GM21576 (cell line): ENCODE measurements at regions not wholly inside any gene's neighbourhood (a gene's known extent, or its start where the extent isn't known, plus 50 kb on each side); places are given as distances from the start of the nearest gene placed in this dataset.
"Not testable (repeated sequence)": the region's sequence is repeated elsewhere in the genome, so short reads cannot be mapped to it uniquely, and the experiment has no call there.

Experiments used
- ATAC-seq: cut with Tn5 transposase; IDR thresholded peaks from one replicate; pipeline ENCODE4 v1.9.1; 2021; ENCODE audit warnings: mild to moderate bottlenecking, moderate library complexity; ENCODE audit not compliant: unreplicated experiment

DNA sequence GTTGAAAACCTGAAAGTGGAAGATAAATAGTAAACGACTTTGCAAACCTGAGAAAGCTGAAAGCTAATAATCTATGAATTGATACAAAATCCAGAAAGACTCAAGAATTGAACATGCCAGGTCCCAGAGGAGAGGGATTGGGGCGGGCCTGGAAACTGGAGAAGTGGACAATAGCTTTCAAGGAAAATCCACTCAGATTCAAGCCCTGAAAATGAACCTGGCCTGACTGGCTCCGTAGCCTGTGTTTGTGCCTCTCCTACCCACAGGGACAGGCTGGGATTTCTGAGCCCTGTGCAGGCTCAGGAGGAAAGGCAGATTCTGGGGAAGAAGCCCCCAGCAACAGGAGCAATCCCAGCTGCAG is 274.8 kb upstream of the HS6ST1 start:
- no peak for ATAC-seq

GRCh38 chr2:128593879-128594650 is 275.4 kb upstream of the HS6ST1 start:
- no peak for ATAC-seq

GRCh38 chr2:128594651-128594910 is 275.9 kb upstream of the HS6ST1 start:
- ATAC-seq, result no peak

- no peak for ATAC-seq
Observed at GRCh38 chr2:128594953-128595677, 276.4 kb upstream of the HS6ST1 start.

- no peak for ATAC-seq
Observed at GRCh38 chr2:128595763-128596395, 277.2 kb upstream of the HS6ST1 start.

- no peak for ATAC-seq
Observed at GRCh38 chr2:128596396-128597120, 277.9 kb upstream of the HS6ST1 start.

DNA sequence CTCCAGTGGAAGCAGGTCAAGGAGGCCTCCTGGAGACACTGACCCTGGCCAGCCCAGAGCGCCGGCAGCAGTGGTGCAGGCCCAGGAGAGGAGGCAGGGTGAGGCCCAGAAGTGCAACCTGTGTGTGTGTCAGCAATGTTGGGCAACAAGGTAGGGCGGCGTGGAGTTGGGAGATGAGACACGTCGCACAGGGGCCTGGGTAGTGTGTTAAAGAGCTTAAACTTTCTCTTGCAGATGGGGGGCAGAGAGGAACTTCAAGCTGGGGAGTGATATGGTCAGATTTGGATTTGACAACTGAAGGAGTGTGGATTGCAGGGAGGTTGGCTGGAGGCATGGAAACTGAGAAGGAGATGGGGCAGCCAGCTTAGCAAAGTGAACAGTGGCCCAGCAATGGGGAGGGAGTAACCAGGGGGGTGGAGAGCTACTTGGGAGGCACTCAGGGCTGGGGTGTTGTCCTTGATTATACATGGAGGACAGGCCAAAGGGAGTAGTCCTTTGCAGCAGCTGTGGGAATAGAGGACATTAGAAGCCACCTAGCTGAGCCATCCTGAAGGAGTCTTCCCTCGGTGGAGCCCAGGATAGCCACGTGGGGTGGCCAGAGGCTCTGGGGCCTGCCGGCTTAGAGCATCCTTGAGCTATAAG is 278.6 kb upstream of the HS6ST1 start:
- ATAC-seq, result no peak

GRCh38 chr2:128598260-128598659 is 279.6 kb upstream of the HS6ST1 start:
- not testable (repeated sequence) for ATAC-seq

GRCh38 chr2:128598862-128599441 is 280.3 kb upstream of the HS6ST1 start:
- ATAC-seq, result no peak

DNA sequence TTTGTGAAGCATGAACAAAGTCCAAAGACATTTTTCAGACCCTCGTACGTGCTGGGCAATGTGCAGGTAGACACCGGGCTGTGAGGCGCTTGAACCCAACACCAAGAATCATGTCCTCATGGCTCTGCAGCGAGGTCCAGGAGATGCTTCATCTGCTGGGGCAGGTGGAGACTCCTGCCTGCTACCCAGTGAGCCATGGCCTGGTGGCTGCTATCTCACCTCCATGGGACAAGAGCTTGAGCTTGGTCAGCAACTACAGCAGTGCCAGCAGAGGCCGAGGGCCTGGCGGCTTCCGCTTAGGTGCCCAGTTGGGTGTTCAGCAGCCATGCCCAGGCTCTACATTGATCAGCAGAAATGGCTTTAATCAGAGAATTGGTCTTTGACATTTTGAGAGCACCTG is 281.0 kb upstream of the HS6ST1 start:
- no peak for ATAC-seq

DNA sequence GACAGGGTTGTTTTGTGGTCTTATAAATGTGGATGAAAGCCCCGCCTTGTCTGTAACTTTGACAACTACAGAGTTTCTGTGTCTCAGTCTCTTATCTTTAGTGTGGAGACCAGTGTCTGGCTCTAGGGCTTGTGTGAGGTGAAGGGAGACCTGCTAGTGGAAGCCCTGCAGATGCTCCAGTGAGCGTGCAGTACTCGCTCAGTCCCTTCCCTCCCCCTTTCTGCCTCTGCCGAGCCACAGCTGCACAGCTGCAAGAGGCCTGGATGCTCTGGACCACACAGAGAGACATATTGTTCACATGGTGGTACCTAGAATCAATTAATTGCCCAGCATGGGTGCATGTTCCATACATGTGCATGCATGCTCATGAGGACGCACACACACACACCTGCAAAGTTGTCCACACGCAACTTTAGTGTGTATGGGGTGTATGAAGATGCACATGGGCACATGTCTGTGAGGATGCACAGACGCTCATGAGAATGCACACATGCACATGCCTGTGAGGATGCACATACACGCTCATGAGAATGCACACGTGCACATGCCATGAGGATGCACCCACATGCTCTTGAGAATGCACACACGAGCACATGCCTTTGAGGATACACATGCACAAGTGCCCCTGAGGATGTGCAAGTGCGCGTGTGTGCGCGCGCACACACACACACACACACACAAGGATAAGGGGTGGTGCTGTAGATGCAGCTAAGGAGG is 282.1 kb upstream of the HS6ST1 start:
- ATAC-seq, result no peak

- no peak for ATAC-seq
Observed at GRCh38 chr2:128601298-128602037, 282.8 kb upstream of the HS6ST1 start.

DNA sequence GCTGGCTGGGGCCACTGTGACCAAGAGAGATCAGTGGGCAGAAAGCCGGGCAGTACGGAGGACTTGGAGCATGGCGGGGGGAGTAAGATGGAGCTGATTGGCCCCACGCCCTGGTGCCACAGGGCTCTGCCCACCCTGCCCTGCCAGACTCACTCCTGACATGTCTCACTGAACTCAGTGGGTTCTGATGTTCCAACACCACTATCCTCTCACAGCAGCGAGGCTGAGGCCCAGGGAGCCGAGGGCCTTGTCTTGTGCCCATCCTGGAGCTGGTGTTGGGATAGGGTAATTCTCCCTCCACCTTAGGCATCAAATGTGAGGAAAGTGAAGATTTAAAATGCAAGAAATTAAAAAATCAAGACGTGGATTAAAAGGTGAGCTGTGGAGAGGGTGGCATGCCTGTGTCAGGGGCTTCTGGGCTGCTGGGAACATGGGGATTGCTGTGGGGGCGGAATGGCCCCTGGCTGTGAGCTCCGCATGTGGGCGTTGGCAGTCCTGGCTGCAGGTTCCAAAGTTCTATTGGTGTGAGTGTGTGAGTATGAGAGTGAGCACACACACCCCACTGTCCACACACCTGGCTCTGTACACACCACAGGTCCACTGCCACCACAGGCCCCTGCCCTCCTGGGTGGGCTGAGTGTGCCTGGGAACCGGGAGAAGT is 283.5 kb upstream of the HS6ST1 start:
- ATAC-seq, result no peak

DNA sequence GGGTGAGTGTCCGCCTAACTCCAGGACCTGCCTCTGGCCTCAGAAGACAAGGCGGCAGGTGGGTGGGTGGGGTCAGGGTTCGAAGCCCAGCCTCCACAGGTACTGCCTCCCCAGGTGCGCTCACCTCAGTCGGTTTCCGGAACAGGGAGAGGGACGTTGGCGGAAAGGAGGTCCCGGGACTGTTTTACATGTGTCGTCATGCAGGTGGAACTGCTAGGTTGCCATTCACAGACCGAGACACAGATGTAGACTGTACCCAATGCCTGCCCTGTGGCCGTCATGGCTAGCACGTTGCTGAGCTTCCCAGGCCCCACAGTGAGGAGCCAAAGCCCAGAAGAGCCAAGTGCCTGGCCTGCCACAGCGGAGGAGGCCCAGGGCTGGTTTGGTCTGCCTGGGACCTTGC is 284.0 kb upstream of the HS6ST1 start:
- no peak for ATAC-seq

DNA sequence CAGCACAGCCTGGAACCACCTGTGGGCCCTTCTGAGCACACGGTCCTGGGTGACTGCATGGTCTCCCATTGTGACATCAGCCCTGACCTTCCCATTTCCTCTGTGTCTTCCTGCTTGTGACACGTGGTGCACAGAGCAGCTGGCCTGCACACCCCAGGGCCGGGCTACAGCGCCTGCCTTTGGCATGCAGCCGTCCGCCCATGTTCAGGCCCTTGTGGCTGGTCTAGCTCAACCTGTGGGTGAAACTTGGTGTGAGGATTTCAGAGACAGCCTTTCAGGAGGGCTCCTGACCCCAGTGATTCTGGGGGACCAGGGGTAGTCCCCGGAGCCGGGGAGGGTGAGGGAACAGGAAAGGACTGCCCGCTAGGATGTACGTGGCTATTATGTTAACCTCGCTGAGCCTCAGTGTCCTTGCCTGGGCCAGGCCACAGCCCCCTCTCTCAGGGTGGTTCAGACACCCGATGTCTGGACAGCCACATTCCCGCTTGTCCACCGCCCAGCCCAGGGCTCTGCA is 284.8 kb upstream of the HS6ST1 start:
- no peak for ATAC-seq

DNA sequence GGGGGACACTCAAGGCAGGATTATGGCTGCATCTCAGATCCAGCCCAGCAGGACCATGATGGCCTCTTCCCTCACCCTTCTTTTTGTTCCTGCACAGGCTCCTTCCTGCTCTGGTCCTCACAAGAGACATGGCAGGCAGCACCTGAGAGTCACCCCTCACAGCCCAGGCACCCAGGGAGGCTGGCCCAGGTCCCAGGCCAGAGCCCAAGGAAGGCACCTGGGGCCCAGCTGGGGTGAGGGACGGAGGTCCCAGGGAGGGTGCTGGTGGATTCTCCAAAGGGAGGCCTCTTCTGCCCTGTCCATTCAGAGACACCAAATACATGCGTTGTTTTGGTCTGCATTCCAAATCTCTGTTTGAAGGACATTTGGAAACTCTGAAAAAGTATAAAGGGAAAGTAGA is 285.4 kb upstream of the HS6ST1 start:
- no peak for ATAC-seq

DNA sequence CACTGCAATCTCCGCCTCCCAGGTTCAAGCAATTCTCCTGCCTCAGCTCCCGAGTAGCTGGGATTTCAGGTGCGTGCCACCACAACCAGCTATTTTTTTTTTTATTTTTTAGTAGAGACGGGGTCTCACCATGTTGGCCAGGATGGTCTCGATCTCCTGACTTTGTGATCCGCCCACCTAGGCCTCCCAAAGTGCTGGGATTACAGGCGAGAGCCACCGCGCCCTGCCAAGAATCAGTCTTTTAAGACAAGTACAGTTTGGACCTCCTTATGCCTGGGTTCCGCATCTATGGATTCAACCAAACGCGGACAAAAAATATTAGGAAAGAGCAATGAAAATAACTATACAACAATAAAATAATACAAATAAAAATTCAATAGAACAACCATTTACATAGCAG is 285.9 kb upstream of the HS6ST1 start:
- ATAC-seq, result not testable (repeated sequence)

GRCh38 chr2:128605421-128605820 is 286.8 kb upstream of the HS6ST1 start:
- no peak for ATAC-seq

DNA sequence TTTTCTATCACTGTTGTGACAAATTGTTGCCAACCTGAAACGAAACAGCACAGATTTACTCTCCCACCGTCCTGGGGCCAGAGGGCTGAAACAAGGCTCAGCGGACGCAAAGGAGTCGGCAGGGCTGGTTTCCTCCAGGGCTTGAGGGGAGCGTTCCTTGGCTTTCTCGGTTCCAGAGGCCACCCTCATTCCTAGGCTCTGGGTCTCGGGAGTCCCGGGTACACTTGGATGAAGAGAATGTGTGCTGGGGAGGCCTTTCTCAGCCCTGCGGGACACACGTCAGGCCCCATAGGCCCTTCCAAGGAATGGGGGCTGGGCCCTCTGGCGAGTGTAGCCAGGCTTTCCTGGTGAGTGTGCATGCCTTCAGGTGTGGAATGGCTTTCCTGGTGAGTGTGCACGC is 287.3 kb upstream of the HS6ST1 start:
- no peak for ATAC-seq
